Trophoblast cell (in vitro differentiated cells and primary cell): ENCODE measurements at regions not wholly inside any gene's neighbourhood (a gene's known extent, or its start where the extent isn't known, plus 50 kb on each side); places are given as distances from the start of the nearest gene placed in this dataset.
A peak's percentile ranks its signal among the peaks of the same experiment; 100 is the strongest.

Source experiments
- DNase-seq, 2 donors: peaks; one replicate each; pipeline ENCODE4 v3.0.0-alpha.2; 2016
- H2AFZ ChIP-seq: 2 replicates; pipeline ENCODE4 v1.6.1; 2013; ENCODE audit warnings: low read length, moderate library complexity, mild to moderate bottlenecking; ENCODE audit not compliant: insufficient read depth, poor library complexity
- H2AK5ac ChIP-seq: 2 replicates; pipeline ENCODE4 v1.6.1; 2013; ENCODE audit warnings: mild to moderate bottlenecking, low read length
- H2BK120ac ChIP-seq: 2 replicates; pipeline ENCODE4 v1.6.1; 2013; ENCODE audit warnings: low read length, mild to moderate bottlenecking, moderate library complexity; ENCODE audit not compliant: insufficient read depth, poor library complexity
- H2BK12ac ChIP-seq: 2 replicates; pipeline ENCODE4 v1.6.1; 2013; ENCODE audit warnings: mild to moderate bottlenecking, low read length, moderate library complexity
- H2BK5ac ChIP-seq: 2 replicates; pipeline ENCODE4 v1.6.1; 2013; ENCODE audit warnings: low read length, low read depth, moderate library complexity, mild to moderate bottlenecking; ENCODE audit not compliant: poor library complexity
- H3K14ac ChIP-seq: 2 replicates; pipeline ENCODE4 v1.6.1; 2013; ENCODE audit warnings: mild to moderate bottlenecking, low read length
- H3K18ac ChIP-seq: 2 replicates; pipeline ENCODE4 v1.6.1; 2013; ENCODE audit warnings: mild to moderate bottlenecking, low read length
- H3K23ac ChIP-seq: 2 replicates; pipeline ENCODE4 v1.6.1; 2013; ENCODE audit warnings: low read length
- H3K27ac ChIP-seq: 2 replicates; pipeline ENCODE4 v1.5.1; 2013; ENCODE audit warnings: low read depth, mild to moderate bottlenecking, inconsistent platforms, low read length, moderate library complexity
- H3K27me3 ChIP-seq: 2 replicates; pipeline ENCODE4 v1.6.1; 2013; ENCODE audit warnings: inconsistent platforms, mild to moderate bottlenecking, low read length, moderate library complexity; ENCODE audit not compliant: insufficient read depth
- H3K36me3 ChIP-seq, 2 experiments: 1 replicate in 1 of 2; 2 replicates in 1 of 2; pipeline ENCODE4 v1.6.1; 2013; ENCODE audit warnings: low read length in 2 of 2, mild to moderate bottlenecking in 2 of 2, moderate library complexity in 1 of 2; ENCODE audit not compliant: insufficient read depth in 2 of 2, control insufficient read depth in 1 of 2
- H3K4ac ChIP-seq: 2 replicates; pipeline ENCODE4 v1.6.1; 2013; ENCODE audit warnings: low read depth, mild to moderate bottlenecking, low read length, moderate library complexity
- H3K4me1 ChIP-seq, 2 experiments: 1 replicate in 1 of 2; 2 replicates in 1 of 2; pipeline ENCODE4 v1.6.1; 2013; ENCODE audit warnings: low read length in 2 of 2, mild to moderate bottlenecking in 2 of 2, moderate library complexity in 1 of 2; ENCODE audit not compliant: insufficient read depth in 2 of 2, control insufficient read depth in 1 of 2
- H3K4me2 ChIP-seq: 2 replicates; pipeline ENCODE4 v1.6.1; 2013; ENCODE audit warnings: inconsistent platforms, mild to moderate bottlenecking, low read length, moderate library complexity
- H3K4me3 ChIP-seq: 2 replicates; pipeline ENCODE4 v1.5.1; 2013; ENCODE audit warnings: mild to moderate bottlenecking, low read depth, low read length, inconsistent platforms
- H3K79me1 ChIP-seq: one replicate; pipeline ENCODE4 v1.6.1; 2013; ENCODE audit warnings: low read length
- H3K79me2 ChIP-seq: 2 replicates; pipeline ENCODE4 v1.6.1; 2013; ENCODE audit warnings: low read length, mild to moderate bottlenecking; ENCODE audit not compliant: control insufficient read depth, insufficient read depth, poor library complexity
- H3K9ac ChIP-seq: 2 replicates; pipeline ENCODE4 v1.6.1; 2013; ENCODE audit warnings: mild to moderate bottlenecking, low read length
- H3K9me3 ChIP-seq: 2 replicates; pipeline ENCODE4 v1.6.1; 2013; ENCODE audit warnings: low read depth, mild to moderate bottlenecking, control low read depth, inconsistent platforms, low read length; ENCODE audit not compliant: insufficient read depth
- H4K12ac ChIP-seq: 2 replicates; pipeline ENCODE4 v1.6.1; 2013; ENCODE audit warnings: low read depth, mild to moderate bottlenecking, low read length, moderate library complexity
- H4K8ac ChIP-seq: 2 replicates; pipeline ENCODE4 v1.6.1; 2013; ENCODE audit warnings: low read depth, mild to moderate bottlenecking, low read length, moderate library complexity
- H4K91ac ChIP-seq: one replicate; pipeline ENCODE4 v1.6.1; 2013; ENCODE audit warnings: low read depth, mild to moderate bottlenecking, low read length, moderate library complexity
- WGBS: extraction: QIAGEN DNeasy Blood & Tissue Kit; methylation state at CpG from one replicate; pipeline ENCODE4 v1.1.7; 2013; ENCODE audit warnings: missing lambda C conversion rate; ENCODE audit not compliant: insufficient read length, insufficient coverage; ENCODE audit errors: extremely low coverage; 5-methylcytosine and 5-hydroxymethylcytosine counted together

GRCh38 chr20:54282625-54283024 lies 74.7 kb downstream of the PFDN4 start:
- no peak for DNase-seq
- Histone ChIP-seq H3K4me2 (no peak overlapping the region), H3K18ac (no peak overlapping the region), H3K27me3 (no peaks in the 10 kb centered on the region), H2BK120ac (no peak overlapping the region), H3K4me1 (no peaks in the 10 kb centered on the region), H2BK12ac (no peak overlapping the region), H4K8ac (no peak overlapping the region), H4K91ac (no peak overlapping the region), H2AFZ (no peak overlapping the region), H3K4me3 (no peak overlapping the region), H3K79me1 (no peaks in the 10 kb centered on the region), H2AK5ac (no peak overlapping the region), H3K27ac (no peak overlapping the region), H3K36me3 (no peaks in the 10 kb centered on the region), H3K14ac (no peak overlapping the region), H3K79me2 (no peaks in the 10 kb centered on the region), H3K9ac (no peak overlapping the region), H3K4ac (no peak overlapping the region), H2BK5ac (no peak overlapping the region), H3K9me3 (no peaks in the 10 kb centered on the region), H3K23ac (no peak overlapping the region), H4K12ac (no peak overlapping the region)
- WGBS: no CpG with 5 or more reads among the region's 5 CpGs

GRCh38 chr20:54283253-54283652 lies 75.4 kb downstream of the PFDN4 start:
- H2BK120ac ChIP-seq: no peak overlapping the region
- H3K18ac ChIP-seq: no peak overlapping the region
- no peak overlapping the region for H3K4me3 ChIP-seq
- H3K4ac ChIP-seq: no peak overlapping the region
- H2AK5ac ChIP-seq: no peak overlapping the region
- no peak overlapping the region for H3K23ac ChIP-seq
- no peak overlapping the region for H3K9ac ChIP-seq
- H3K9me3 ChIP-seq: no peaks in the 10 kb centered on the region
- no peaks in the 10 kb centered on the region for H3K36me3 ChIP-seq
- no peaks in the 10 kb centered on the region for H3K27me3 ChIP-seq
- H2AFZ ChIP-seq: no peak overlapping the region
- H3K14ac ChIP-seq: no peak overlapping the region
- DNase-seq: no peak
- H4K91ac ChIP-seq: peak overlapping the region; percentile 13
- H3K79me2 ChIP-seq: no peaks in the 10 kb centered on the region
- H2BK12ac ChIP-seq: no peak overlapping the region
- no peaks in the 10 kb centered on the region for H3K4me1 ChIP-seq
- no peak overlapping the region for H3K27ac ChIP-seq
- H2BK5ac ChIP-seq: no peak overlapping the region
- H4K8ac ChIP-seq: peak overlapping the region; percentile 44
- H3K4me2 ChIP-seq: no peak overlapping the region
- no peak overlapping the region for H4K12ac ChIP-seq
- H3K79me1 ChIP-seq: no peaks in the 10 kb centered on the region
- no CpG with 5 or more reads among the region's 2 CpGs for WGBS

- no peaks in the 10 kb centered on the region for H3K79me1 ChIP-seq
- H2AFZ ChIP-seq: no peak overlapping the region
- H2AK5ac ChIP-seq: no peak overlapping the region
- H4K12ac ChIP-seq: no peak overlapping the region
- no peak overlapping the region for H3K4me3 ChIP-seq
- no peaks in the 10 kb centered on the region for H3K4me1 ChIP-seq
- H2BK12ac ChIP-seq: no peak overlapping the region
- H2BK5ac ChIP-seq: no peak overlapping the region
- no peak overlapping the region for H4K8ac ChIP-seq
- no peak overlapping the region for H3K23ac ChIP-seq
- no peak overlapping the region for H4K91ac ChIP-seq
- no peaks in the 10 kb centered on the region for H3K27me3 ChIP-seq
- no peak overlapping the region for H3K4me2 ChIP-seq
- no peaks in the 10 kb centered on the region for H3K79me2 ChIP-seq
- no peaks in the 10 kb centered on the region for H3K9me3 ChIP-seq
- no peak overlapping the region for H3K18ac ChIP-seq
- DNase-seq: no peak
- H3K4ac ChIP-seq: no peak overlapping the region
- no peak overlapping the region for H3K9ac ChIP-seq
- no peaks in the 10 kb centered on the region for H3K36me3 ChIP-seq
- no peak overlapping the region for H3K14ac ChIP-seq
- no peak overlapping the region for H3K27ac ChIP-seq
- no peak overlapping the region for H2BK120ac ChIP-seq
- no CpG with 5 or more reads among the region's 5 CpGs for WGBS
Measured at GRCh38 chr20:54284928-54285704, 77.2 kb downstream of the PFDN4 start.

GRCh38 chr20:54290636-54291035 lies 82.7 kb downstream of the PFDN4 start:
- Histone ChIP-seq H3K36me3 (no peaks in the 10 kb centered on the region), H2AFZ (no peak overlapping the region), H3K4me3 (no peak overlapping the region), H2BK12ac (no peak overlapping the region), H4K12ac (no peak overlapping the region), H4K91ac (no peak overlapping the region), H3K4ac (no peak overlapping the region), H3K79me1 (no peaks in the 10 kb centered on the region), H2BK120ac (no peak overlapping the region), H3K4me1 (no peaks in the 10 kb centered on the region), H3K9me3 (no peaks in the 10 kb centered on the region), H3K79me2 (no peaks in the 10 kb centered on the region), H3K23ac (no peak overlapping the region), H3K27ac (no peak overlapping the region), H2AK5ac (no peak overlapping the region), H2BK5ac (no peak overlapping the region), H3K14ac (no peak overlapping the region), H3K4me2 (no peak overlapping the region), H3K27me3 (no peaks in the 10 kb centered on the region), H4K8ac (no peak overlapping the region), H3K18ac (no peak overlapping the region), H3K9ac (no peak overlapping the region)
- WGBS: no CpG with 5 or more reads among the region's 6 CpGs
- no peak for DNase-seq
